ENCODE measurements at regions not wholly inside any gene's neighbourhood (a gene's known extent, or its start where the extent isn't known, plus 50 kb on each side); places are given as distances from the start of the nearest gene placed in this dataset.

DNA sequence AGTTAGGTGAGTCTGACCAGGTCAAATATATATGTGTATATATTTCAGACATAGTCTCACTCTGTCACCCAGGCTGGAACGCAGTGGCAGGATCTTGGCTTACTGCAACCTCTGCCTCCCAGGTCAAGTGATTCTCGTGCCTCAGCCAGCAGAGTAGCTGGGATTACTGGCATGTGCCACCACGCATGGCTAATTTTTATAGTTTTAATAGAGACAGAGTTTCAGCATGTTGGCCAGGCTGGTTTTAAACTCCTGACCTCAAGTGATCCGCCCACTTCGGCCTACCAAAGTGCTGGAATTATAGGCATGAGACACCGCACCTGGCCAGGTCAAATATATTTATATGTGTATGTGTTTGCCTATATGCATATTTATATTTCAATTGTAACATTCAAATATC, 581.5 kb upstream of the B3GALT2 start:
- Histone ChIP-seq H3K4me3 (no peak overlapping the region), H3K27ac (no peak overlapping the region)
- no peak for DNase-seq (ENCODE audit: low spot score)
- TF ChIP-seq, protein P1, sequence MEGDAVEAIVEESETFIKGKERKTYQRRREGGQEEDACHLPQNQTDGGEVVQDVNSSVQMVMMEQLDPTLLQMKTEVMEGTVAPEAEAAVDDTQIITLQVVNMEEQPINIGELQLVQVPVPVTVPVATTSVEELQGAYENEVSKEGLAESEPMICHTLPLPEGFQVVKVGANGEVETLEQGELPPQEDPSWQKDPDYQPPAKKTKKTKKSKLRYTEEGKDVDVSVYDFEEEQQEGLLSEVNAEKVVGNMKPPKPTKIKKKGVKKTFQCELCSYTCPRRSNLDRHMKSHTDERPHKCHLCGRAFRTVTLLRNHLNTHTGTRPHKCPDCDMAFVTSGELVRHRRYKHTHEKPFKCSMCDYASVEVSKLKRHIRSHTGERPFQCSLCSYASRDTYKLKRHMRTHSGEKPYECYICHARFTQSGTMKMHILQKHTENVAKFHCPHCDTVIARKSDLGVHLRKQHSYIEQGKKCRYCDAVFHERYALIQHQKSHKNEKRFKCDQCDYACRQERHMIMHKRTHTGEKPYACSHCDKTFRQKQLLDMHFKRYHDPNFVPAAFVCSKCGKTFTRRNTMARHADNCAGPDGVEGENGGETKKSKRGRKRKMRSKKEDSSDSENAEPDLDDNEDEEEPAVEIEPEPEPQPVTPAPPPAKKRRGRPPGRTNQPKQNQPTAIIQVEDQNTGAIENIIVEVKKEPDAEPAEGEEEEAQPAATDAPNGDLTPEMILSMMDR (IDR thresholded peaks at IDR 0.05), result no peak

DNA sequence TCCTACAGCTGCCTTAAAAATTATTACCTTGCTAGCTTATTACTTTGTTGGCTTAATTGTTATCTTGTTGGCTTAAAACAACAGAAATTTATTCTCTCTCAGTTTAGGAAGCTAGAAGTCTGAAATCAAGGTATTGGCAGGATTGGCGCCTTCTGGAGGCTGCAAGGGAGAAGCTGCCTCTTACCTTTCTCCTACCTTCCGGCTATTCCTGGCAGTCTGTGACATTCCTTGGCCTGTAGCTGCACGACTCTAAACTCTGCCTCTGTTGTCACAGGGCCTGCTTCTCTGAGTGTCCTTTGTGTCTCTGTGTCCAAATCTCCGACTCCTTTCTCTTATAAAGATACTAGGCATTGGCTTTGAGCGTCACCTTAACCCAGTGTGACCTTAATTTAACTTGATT, 579.9 kb upstream of the B3GALT2 start:
- DNase-seq (ENCODE audit: low spot score), result no peak

GRCh38 chr1:193763266-193763665, 576.9 kb upstream of the B3GALT2 start:
- Histone ChIP-seq H3K4me3 (no peak overlapping the region), H3K27ac (no peak overlapping the region)
- TF ChIP-seq, protein P1 (IDR thresholded peaks at IDR 0.05), result no peak
- no peak for DNase-seq (ENCODE audit: low spot score)

More for the DNA sequence above, 579.9 kb upstream of the B3GALT2 start:
- TF ChIP-seq, protein P1 (IDR thresholded peaks at IDR 0.05), result no peak
- Histone ChIP-seq H3K27ac (no peak overlapping the region), H3K4me3 (no peak overlapping the region)

DNA sequence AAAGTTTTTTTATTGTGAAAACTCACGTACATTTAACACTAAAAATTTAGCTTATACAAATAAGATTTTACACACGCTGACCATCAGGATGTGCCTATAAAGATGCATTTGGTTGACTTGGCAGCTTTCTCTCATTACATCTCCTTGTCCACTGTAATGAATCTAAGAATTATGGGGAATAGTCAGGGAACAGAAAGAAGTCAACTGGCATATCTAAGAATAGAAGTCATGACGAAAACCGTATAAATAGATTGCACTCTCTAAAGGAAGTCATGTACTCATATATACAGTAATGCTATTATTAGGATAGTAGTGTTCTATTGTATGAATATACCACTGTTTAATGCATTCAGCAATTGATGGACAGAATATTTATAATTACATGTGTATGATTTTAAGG, 575.8 kb upstream of the B3GALT2 start:
- Histone ChIP-seq H3K4me3 (no peak overlapping the region), H3K27ac (no peak overlapping the region)
- no peak for DNase-seq (ENCODE audit: low spot score)
- TF ChIP-seq, protein P1 (IDR thresholded peaks at IDR 0.05), result no peak

DNA sequence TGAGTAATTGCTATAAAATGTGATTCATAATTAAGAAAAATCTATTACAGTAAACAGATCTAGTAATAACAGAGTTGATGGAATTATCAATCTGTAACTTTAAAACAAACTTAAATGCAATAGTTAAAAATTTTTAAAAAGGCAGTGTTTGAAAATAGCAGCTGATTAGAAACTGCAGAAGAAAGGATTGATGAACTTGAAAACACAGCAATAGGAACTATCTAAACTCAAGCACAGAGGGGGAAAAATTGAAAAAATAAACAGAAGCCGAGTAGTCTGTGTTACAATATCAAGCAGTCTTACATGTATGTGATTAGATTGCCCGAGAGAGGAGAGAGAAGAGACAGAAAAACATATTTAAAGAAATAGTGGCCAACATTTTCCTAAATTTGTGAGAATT, 569.0 kb upstream of the B3GALT2 start:
- Histone ChIP-seq H3K4me3 (no peak overlapping the region), H3K27ac (no peak overlapping the region)
- no peak for DNase-seq (ENCODE audit: low spot score)
- TF ChIP-seq, protein P1 (IDR thresholded peaks at IDR 0.05), result no peak

- no peak overlapping the region for H3K27ac ChIP-seq
- no peak overlapping the region for H3K4me3 ChIP-seq
- no peak for DNase-seq (ENCODE audit: low spot score)
- TF ChIP-seq, protein P1 (IDR thresholded peaks at IDR 0.05), result no peak
Measured at GRCh38 chr1:193754732-193755427, 568.5 kb upstream of the B3GALT2 start.

- no peak for DNase-seq (ENCODE audit: low spot score)
- no peak overlapping the region for H3K27ac ChIP-seq
- TF ChIP-seq, protein P1 (IDR thresholded peaks at IDR 0.05), result no peak
- no peak overlapping the region for H3K4me3 ChIP-seq
Measured at GRCh38 chr1:193754151-193754550, 567.7 kb upstream of the B3GALT2 start.
